Spinal cord (tissue), 9 donors: ENCODE measurements at regions not wholly inside any gene's neighbourhood (a gene's known extent, or its start where the extent isn't known, plus 50 kb on each side); places are given as distances from the start of the nearest gene placed in this dataset.

Experiments used
- DNase-seq, 6 donors: peaks; one replicate each; pipeline versions ENCODE4 v3.0.0 to v3.0.0-alpha.2; 2013 to 2015; ENCODE audit warnings: low spot score in 6 of 6, low read depth in 4 of 6
- H3K27ac ChIP-seq: one replicate; pipeline ENCODE4 v1.5.1; 2013; ENCODE audit warnings: low read depth, low read length, control low read depth
- H3K27me3 ChIP-seq: one replicate; pipeline ENCODE4 v1.6.1; 2013; ENCODE audit warnings: low read length; ENCODE audit not compliant: control insufficient read depth, insufficient read depth
- H3K36me3 ChIP-seq: one replicate; pipeline ENCODE4 v1.6.1; 2013; ENCODE audit warnings: low read length; ENCODE audit not compliant: control insufficient read depth, insufficient read depth
- H3K4me1 ChIP-seq: one replicate; pipeline ENCODE4 v1.6.1; 2013; ENCODE audit warnings: low read length; ENCODE audit not compliant: control insufficient read depth, insufficient read depth
- H3K4me3 ChIP-seq: one replicate; pipeline ENCODE4 v1.5.1; 2013; ENCODE audit warnings: low read depth, low read length, control low read depth
- H3K9me3 ChIP-seq: one replicate; pipeline ENCODE4 v1.6.1; 2013; ENCODE audit warnings: low read length; ENCODE audit not compliant: control insufficient read depth, insufficient read depth
- WGBS: methylation state at CpG from one replicate; pipeline ENCODE4 v1.1.5; 2013; ENCODE audit warnings: missing lambda C conversion rate; ENCODE audit not compliant: insufficient coverage; 5-methylcytosine and 5-hydroxymethylcytosine counted together
- donor health status: healthy.

GRCh38 chr12:28933176-28933575, 215.9 kb upstream of the FAR2 start:
- Histone ChIP-seq H3K36me3 (no peaks in the 10 kb centered on the region), H3K27me3 (no peaks in the 10 kb centered on the region), H3K9me3 (no peaks in the 10 kb centered on the region), H3K27ac (no peak overlapping the region), H3K4me1 (no peaks in the 10 kb centered on the region), H3K4me3 (no peak overlapping the region)
- WGBS, result no CpG with 5 or more reads among the region's 1 CpG
- no peak for DNase-seq

- DNase-seq, result no peak
- no peaks in the 10 kb centered on the region for H3K36me3 ChIP-seq
- H3K27ac ChIP-seq, result no peak overlapping the region
- no peak overlapping the region for H3K4me3 ChIP-seq
- H3K27me3 ChIP-seq, result no peaks in the 10 kb centered on the region
- H3K4me1 ChIP-seq, result no peaks in the 10 kb centered on the region
- WGBS, result no CpG with 5 or more reads among the region's 8 CpGs
- H3K9me3 ChIP-seq, result no peaks in the 10 kb centered on the region
Observed at GRCh38 chr12:28933864-28934527, 215.1 kb upstream of the FAR2 start.

GRCh38 chr12:28936221-28936620, 212.9 kb upstream of the FAR2 start:
- no peaks in the 10 kb centered on the region for H3K9me3 ChIP-seq
- H3K36me3 ChIP-seq, result no peaks in the 10 kb centered on the region
- no peaks in the 10 kb centered on the region for H3K27me3 ChIP-seq
- no CpG with 5 or more reads among the region's 1 CpG for WGBS
- no peaks in the 10 kb centered on the region for H3K4me1 ChIP-seq
- H3K4me3 ChIP-seq, result no peak overlapping the region
- DNase-seq, result peak in 2 of 6 donors; percentile 1 to 51
- H3K27ac ChIP-seq, result no peak overlapping the region

- Histone ChIP-seq H3K9me3 (no peaks in the 10 kb centered on the region), H3K27me3 (no peaks in the 10 kb centered on the region), H3K4me3 (no peak overlapping the region), H3K36me3 (no peaks in the 10 kb centered on the region), H3K4me1 (no peaks in the 10 kb centered on the region), H3K27ac (no peak overlapping the region)
- DNase-seq, result peak in 1 of 6 donors; percentile 23
- WGBS, result 43% methylated on average over 1 of the region's 3 CpGs
Observed at GRCh38 chr12:28936711-28937110, 212.4 kb upstream of the FAR2 start.

DNA sequence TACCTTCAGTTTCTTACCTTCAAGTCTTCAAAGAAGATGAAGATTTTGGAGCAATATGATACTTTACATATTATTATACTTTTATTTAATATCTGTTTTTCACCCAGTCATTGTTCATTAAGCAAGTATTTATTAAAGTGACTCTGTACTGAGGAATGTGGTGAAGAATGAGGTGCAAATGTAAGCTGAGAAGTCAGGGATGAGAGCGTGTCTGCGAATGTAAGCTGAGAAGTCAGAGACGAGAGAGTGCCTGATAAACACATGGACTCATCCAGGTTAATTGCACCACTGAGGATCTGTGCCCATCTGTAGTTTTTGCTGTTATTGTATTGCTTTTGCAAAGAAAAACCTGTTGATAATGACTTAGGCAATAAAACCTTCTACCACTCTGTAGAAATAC, 211.9 kb upstream of the FAR2 start:
- no peak for DNase-seq
- WGBS, result 73% methylated on average over 3 of the region's 3 CpGs
- Histone ChIP-seq H3K27me3 (no peaks in the 10 kb centered on the region), H3K36me3 (no peaks in the 10 kb centered on the region), H3K9me3 (no peaks in the 10 kb centered on the region), H3K4me3 (no peak overlapping the region), H3K27ac (no peak overlapping the region), H3K4me1 (no peaks in the 10 kb centered on the region)

DNA sequence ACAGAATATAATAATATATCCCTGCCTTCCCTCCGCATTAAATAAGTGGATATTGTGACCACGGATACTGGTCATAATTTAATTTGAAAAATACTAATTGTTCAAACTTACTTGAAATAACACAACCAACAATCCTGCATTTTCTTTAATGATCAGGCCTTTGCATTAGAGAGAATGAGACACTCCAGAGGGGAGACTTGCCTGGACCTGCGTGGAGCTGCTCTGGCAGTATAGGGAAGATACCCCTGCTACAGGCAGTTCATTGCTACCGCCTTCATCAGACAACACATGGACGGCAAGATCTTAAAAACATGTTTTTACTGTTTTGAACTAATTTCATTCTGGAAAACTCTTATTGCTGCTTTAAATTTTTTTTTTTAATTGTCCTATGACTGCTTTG, 211.0 kb upstream of the FAR2 start:
- H3K9me3 ChIP-seq, result no peaks in the 10 kb centered on the region

DNA sequence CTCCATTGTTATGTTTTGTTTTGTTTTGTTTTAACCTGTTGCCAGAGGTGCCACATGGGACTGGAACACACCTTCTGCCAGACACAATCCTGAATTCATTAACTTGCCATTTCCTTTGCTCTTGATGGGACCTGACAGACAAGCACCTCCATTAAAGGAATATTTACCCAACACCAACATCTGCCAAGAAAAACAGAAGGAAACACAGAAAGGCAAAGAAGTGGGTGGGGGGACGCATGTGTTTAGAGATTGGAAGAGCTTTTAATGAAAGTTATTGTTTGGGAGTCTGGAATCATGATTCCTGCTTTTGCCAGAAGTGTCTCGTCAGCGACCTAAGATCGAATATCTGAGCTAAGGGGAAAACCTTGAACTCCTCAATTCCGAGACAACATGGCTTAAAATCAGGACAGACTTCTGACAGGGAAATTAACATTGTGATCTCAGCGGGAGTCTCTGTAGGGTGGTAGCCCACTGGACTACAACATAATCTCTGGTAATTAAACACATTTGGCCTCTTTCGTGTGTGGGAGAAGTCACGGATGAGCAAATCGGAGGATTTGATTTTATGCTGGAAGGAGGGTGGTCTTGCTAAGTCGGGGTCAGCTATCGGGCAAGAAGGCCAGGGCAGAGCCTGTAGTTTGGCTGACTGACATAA, 210.4 kb upstream of the FAR2 start:
- H3K27ac ChIP-seq, result no peak overlapping the region
- 97% methylated on average over 6 of the region's 11 CpGs for WGBS
- H3K27me3 ChIP-seq, result no peaks in the 10 kb centered on the region
- H3K4me3 ChIP-seq, result no peak overlapping the region
- DNase-seq, result no peak
- no peaks in the 10 kb centered on the region for H3K36me3 ChIP-seq
- no peaks in the 10 kb centered on the region for H3K4me1 ChIP-seq
- H3K9me3 ChIP-seq, result no peaks in the 10 kb centered on the region

More for the DNA sequence above, 211.0 kb upstream of the FAR2 start:
- H3K27me3 ChIP-seq, result no peaks in the 10 kb centered on the region
- no CpG with 5 or more reads among the region's 5 CpGs for WGBS
- no peak overlapping the region for H3K27ac ChIP-seq
- no peaks in the 10 kb centered on the region for H3K4me1 ChIP-seq
- no peak overlapping the region for H3K4me3 ChIP-seq
- DNase-seq, result no peak
- no peaks in the 10 kb centered on the region for H3K36me3 ChIP-seq

GRCh38 chr12:28939427-28939826, 209.7 kb upstream of the FAR2 start:
- H3K27me3 ChIP-seq, result no peaks in the 10 kb centered on the region
- 67% methylated on average over 1 of the region's 2 CpGs for WGBS

DNA sequence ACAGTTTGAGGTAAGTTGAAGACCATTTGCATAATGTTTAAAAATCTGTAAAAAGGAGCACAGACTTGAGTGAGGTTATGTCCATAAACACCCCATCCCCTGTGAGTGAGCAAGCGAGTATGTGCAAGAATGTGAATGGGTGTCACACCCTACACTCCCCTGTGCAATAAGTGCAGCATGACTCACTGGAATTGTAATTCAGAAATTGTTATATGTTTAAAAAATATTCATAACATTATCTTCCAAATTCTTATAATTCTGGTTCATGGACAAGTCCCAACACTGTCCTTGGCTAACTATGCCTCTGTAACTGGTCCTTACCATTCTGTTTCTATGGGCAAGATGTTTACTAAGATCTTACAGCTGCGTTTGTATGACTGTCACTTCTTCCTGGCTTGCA, 207.8 kb upstream of the FAR2 start:
- Histone ChIP-seq H3K27ac (no peak overlapping the region), H3K9me3 (no peaks in the 10 kb centered on the region), H3K27me3 (no peaks in the 10 kb centered on the region), H3K4me1 (no peaks in the 10 kb centered on the region), H3K4me3 (no peak overlapping the region), H3K36me3 (no peaks in the 10 kb centered on the region)
- WGBS, result no CpG with 5 or more reads among the region's 2 CpGs
- no peak for DNase-seq

More at GRCh38 chr12:28939427-28939826, 209.7 kb upstream of the FAR2 start:
- no peaks in the 10 kb centered on the region for H3K36me3 ChIP-seq
- DNase-seq, result no peak
- no peak overlapping the region for H3K4me3 ChIP-seq
- no peaks in the 10 kb centered on the region for H3K9me3 ChIP-seq
- H3K4me1 ChIP-seq, result no peaks in the 10 kb centered on the region
- H3K27ac ChIP-seq, result no peak overlapping the region

DNA sequence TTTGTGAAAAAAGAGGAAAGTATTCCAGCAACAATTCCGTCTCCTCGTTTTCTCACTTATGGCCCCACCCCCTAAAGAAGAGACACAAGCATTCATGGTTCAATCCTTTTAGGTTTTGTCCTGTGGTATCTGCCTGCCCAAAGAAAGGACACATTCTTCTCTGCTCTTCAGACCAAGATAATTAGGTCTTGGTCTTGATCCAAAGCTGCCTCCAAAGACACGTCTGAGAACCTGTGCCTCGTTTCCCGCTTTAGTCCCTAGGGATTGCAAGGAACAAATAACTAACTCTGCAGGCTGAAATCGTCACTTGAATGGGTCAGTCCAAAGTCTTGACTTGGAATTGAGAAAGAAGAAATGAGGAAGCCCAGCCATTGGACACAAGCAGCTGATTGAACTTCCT, 202.7 kb upstream of the FAR2 start:
- 73% methylated on average over 4 of the region's 6 CpGs for WGBS
- H3K27me3 ChIP-seq, result no peaks in the 10 kb centered on the region

More for the DNA sequence above, 202.7 kb upstream of the FAR2 start:
- Histone ChIP-seq H3K4me1 (no peaks in the 10 kb centered on the region), H3K4me3 (no peak overlapping the region), H3K27ac (no peak overlapping the region), H3K9me3 (no peaks in the 10 kb centered on the region), H3K36me3 (no peaks in the 10 kb centered on the region)
- no peak for DNase-seq
